ENCODE measurements at regions not wholly inside any gene's neighbourhood (a gene's known extent, or its start where the extent isn't known, plus 50 kb on each side); places are given as distances from the start of the nearest gene placed in this dataset.

DNA sequence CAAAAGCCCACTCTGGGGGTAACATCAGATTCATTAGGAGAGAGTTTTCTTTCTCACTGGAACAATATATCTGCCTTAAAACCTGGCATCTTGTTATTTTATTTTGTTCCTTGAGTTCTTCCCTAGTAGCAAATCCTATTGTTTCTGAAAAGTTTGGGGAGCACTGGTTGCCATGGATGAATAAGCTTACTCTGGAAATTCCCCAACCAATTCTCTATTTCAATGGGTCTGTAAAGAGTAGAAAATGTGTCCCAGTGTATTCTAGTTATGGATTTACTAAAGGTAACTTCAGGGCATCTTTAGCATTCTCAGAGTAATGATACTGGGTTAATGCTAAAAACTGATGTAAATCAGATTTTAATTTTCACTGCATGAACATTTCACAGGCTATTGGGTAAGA, 94.2 kb upstream of the S1PR3 start:
- TF ChIP-seq CTCF (IDR thresholded peaks at IDR 0.05; ENCODE audit: low read length) (no peak), EZH2 (optimal IDR thresholded peaks at IDR 0.05; ENCODE audit: low read depth, low read length) (no peak), EZH2phosphoT487 (IDR thresholded peaks at IDR 0.05; ENCODE audit: low read length) (no peak)
